ENCODE measurements at regions not wholly inside any gene's neighbourhood (a gene's known extent, or its start where the extent isn't known, plus 50 kb on each side); places are given as distances from the start of the nearest gene placed in this dataset.

DNA sequence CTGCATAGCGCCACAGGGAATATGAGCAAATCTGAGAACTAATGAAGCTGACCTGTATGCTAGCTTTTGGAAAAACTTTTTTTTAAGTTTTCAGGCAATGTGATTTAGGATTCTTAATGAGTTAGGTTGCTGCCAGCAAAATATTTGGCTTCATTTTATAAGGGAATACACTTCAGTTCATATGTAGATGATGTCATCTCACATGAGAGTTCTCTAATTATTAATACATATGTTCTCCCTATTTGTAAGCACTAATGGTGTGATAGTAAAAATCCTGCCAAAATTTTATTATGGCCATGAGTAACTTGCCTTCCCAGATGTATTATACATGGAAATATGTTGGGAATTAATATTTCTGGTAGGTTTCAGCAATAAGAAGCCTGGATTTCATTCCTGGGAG is 573.8 kb downstream of the EPM2A start:
- no peak for DNase-seq (ENCODE audit: low spot score)

GRCh38 chr6:145169726-145170224 is 565.5 kb downstream of the EPM2A start:
- DNase-seq (ENCODE audit: low spot score) = no peak

GRCh38 chr6:145175470-145175869 is 559.9 kb downstream of the EPM2A start:
- no peak for DNase-seq (ENCODE audit: low spot score)

DNA sequence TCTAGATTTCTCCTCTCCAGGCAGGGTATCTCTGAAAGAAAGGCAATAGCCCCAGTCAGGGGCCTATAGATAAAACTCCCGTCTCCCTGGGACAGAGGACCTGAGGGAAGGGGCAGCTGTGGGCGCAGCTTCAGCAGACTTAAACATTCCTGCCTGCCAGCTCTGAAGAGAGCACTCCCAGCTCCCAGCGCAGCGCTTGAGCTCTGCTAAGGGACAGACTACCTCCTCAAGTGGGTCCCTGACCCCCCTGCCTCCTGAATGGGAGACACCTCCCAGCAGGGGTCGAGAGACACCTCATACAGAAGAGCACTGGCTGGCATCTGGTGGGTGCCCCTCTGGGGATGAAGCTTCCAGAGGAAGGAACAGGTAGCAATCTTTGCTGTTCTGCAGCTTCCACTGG is 556.9 kb downstream of the EPM2A start:
- DNase-seq (ENCODE audit: low spot score) = no peak

DNA sequence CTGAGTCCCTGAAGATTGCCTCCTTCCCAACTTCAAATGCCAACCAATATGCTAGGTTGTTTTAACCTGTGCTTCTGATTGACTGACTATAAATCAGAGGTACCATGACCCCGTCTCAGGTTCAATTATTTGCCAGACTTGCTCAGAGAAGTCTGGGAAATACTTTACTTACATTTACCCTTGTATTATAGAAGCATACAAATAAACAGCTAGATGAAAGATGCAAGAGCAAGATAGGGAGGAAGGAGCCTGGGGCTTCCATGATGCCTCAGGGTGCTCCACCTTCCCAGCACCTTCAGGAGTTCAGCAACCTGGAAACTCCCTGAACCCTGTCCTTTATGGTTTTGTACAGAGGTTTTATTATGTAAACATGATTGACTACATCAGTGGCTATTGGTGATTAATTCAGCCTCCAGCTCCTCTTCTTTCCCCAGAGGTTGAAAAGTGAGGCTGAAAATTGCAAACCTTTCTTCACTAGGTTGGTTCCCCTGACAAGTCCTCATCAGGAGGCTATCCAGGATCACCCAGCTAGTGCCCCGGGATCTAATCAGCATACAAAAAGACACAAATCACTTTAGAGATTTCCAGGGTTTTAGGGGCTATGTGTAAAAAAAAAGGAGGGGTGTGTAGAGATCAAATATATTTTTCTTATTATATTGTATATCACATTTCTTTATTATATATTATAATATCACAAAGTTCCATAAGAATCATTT is 547.7 kb downstream of the EPM2A start:
- no peak for DNase-seq (ENCODE audit: low spot score)

DNA sequence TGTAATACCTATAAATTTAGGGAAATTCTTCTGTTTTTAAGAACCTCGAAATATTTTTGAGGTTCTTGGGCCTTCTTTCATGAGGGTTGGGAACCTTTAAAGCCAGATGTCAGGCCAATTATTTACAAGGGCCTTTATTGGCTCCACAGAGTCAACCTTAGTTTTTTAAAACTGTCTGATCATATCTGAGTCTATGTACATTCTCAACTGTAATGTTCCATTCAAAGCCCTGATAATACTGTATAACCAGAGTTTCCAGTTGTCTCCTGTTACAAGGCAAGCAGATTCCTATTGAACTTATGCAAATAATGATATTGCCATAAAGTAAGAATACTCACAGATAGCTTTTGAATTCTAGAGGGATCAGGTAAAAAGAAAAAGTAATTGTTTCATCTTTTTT is 545.5 kb downstream of the EPM2A start:
- no peak for DNase-seq (ENCODE audit: low spot score)

DNA sequence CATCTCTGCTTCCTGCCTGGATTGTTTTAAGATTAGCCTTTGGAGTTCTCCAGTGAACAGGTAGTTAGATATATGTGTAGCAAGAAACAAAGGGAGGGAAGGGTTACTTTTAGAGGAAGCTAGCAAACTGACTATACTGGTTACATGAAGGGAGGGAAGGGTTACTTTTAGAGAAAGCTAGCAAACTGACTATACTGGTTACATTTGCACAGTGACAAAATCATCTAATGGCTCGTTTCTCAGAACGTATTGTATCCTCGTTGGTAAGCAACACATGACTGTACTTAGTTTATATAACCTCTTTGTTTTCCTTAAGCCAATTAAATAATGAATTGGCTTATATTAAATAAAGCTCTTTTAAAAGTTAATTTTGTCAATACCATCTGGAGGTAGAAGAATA is 540.9 kb downstream of the EPM2A start:
- no peak for DNase-seq (ENCODE audit: low spot score)

DNA sequence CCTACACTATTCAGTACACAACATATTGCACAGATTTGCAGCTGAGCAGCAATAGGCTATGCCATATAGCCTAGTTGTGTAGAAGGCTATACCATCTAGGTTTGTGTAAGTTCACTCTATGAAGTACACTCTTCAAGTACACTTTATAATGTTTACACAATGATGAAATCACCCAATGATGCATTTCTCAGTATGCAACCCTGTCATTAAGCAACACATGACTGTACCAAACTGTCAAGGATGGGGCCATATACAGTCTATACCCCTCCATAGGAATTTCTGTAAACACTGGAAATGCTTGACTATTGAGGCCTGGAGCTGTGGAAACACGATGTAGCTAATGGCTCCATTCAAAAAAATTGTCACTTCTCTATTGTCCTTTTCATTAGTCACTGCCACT is 535.4 kb downstream of the EPM2A start:
- no peak for DNase-seq (ENCODE audit: low spot score)

- DNase-seq (ENCODE audit: low spot score) = no peak
These were observed 531.0 kb downstream of the EPM2A start for GRCh38 chr6:145204301-145204700.

DNA sequence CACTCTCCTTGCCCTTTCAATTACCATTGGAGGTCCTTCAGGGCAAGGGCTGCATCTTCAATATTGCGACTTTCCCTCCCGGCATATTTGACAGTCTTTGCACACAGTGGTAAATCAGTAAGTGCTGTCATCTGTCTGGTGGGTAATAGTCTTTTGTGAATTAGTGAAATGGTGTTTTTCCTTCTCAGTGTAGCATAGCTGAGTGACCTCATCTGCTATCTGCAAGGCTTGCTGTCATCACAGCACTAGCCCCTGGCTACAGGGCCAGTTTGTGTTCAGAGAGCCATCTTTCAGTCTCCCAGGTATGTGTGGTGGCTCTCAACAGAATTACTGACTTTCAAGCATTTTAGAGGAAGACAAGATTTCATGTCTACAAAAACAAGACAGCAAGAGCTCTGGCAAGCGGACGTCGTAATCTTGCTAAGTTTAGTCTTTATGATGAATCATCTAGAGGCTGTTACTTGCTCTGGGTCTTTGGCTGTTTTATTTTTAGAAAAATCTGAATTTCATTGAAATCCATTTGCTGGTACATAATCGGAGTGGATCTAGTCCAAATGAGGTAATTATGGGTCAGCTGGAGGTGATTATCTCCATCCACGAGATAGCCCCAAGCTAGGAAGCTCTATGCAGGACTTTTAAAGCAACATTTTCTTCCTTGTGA is 528.9 kb downstream of the EPM2A start:
- no peak for DNase-seq (ENCODE audit: low spot score)

GRCh38 chr6:145208474-145208873 is 526.8 kb downstream of the EPM2A start:
- DNase-seq (ENCODE audit: low spot score) = no peak

- no peak for DNase-seq (ENCODE audit: low spot score)
These were observed 526.0 kb downstream of the EPM2A start for GRCh38 chr6:145209272-145209671.

- no peak for DNase-seq (ENCODE audit: low spot score)
These were observed 522.5 kb downstream of the EPM2A start for GRCh38 chr6:145212813-145213212.

- no peak for DNase-seq (ENCODE audit: low spot score)
These were observed 521.7 kb downstream of the EPM2A start for GRCh38 chr6:145213614-145214013.

GRCh38 chr6:145214570-145214969 is 520.8 kb downstream of the EPM2A start:
- DNase-seq (ENCODE audit: low spot score) = no peak

GRCh38 chr6:145224450-145224849 is 510.9 kb downstream of the EPM2A start:
- no peak for DNase-seq (ENCODE audit: low spot score)

- no peak for DNase-seq (ENCODE audit: low spot score)
These were observed 509.8 kb downstream of the EPM2A start for GRCh38 chr6:145225500-145225899.

DNA sequence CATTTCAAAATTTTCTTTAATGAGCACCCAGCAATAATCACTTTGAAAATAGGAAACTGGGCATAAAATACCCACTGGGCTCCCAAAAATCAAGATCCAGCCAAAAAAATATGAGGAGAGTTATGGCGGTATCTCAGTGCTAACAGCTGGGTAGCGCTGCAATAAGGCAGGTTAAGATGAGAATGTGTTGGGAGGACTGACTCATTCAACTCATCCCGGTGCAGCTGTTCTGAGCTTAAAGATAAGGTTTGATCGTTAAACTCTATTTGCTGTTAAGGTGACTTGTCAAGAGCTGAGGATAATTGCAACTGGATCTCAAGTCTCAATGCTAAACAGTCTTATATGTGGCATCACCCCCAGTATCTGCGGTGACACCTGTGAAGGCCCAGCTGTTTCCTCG is 507.7 kb downstream of the EPM2A start:
- no peak for DNase-seq (ENCODE audit: low spot score)

DNA sequence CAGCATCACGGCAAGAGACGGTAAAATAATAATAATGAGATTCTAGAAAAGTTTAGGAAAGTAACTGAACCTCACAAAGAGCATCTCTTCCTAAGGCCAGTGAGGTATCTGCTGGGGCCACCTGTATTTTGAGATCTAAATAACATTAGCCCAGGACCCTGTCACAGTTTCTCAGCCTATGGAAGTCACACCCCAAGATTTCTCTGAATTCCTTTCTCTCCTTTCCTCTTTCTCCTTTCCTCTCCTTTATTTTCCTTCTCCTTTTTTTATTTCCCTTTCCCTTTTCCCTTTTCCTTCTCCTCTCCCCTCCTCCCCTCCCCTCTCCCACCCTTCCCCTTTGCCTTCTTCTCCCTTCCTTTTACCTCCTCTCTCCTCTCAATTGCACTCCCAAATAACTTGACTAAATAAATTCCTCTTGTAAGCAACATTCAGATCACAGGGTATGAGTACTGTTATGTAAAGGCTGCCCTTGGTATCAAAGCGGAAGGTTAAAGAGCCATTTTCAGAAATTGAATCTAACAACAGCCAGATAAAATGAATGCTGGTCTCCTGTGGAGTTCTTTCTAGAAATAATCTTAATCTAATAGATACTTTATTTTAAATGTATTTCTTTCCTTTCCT is 506.2 kb downstream of the EPM2A start:
- DNase-seq (ENCODE audit: low spot score) = no peak

DNA sequence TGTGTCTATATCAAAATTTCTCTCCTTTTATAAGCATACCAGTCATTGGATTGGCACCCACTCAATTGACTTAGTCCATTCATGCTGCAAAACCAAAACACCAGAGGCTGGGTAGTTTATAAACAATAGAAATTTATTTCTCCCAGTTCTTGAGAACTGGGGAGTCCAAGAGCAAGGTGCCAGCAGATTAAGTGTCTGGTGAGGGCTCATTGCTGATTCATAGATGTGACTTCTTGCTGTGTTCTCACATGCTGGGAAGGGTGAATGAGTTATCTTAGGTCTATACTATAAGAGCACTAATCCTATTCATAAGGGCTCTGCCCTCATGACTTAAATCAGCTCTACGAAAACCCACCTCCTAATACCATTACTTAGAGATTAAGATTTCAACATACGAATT is 501.4 kb downstream of the EPM2A start:
- no peak for DNase-seq (ENCODE audit: low spot score)

- no peak for DNase-seq (ENCODE audit: low spot score)
These were observed 500.1 kb downstream of the EPM2A start for GRCh38 chr6:145235207-145235606.

DNA sequence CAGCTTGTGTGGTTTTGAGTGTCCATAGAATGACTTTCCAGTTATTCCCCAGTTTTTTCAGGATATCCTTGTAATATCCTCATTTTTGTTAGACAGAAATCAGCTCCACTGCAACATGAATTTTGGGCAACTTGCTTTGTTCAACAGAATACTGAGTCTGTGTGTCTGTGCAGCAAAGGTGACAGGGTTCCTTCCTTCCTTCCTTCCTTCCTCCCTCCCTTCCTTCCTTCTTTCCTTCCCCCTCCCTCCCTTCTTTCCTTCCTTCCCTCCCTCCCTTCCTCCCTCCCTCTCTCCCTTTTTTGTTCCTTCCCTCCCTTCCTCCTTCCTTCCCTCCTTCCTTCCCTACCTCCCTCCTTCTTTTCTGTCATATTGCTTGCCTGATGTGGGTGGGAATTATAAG is 496.5 kb downstream of the EPM2A start:
- no peak for DNase-seq (ENCODE audit: low spot score)

DNA sequence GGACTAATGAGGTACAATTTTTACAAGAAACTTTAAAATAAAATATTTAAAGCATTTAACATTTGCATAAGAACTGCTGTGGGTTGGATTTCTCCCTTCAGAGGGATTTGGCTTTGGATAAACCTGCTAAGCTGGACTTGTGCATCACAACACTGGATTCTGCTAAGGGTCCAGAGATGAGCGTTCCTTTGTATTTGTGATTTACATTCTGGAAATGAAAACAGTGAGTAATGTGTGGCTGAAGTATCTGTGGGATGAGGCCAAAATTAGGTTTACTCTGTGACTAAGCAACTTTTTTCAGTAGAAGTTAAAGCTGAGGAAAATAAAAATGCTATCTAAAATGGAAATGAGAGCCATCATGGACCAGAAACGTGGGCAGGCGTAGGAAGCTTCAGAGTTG is 494.3 kb downstream of the EPM2A start:
- no peak for DNase-seq (ENCODE audit: low spot score)

All from D341Med (cell line).